Skin epidermis (tissue), 12 donors: ENCODE measurements at regions not wholly inside any gene's neighbourhood (a gene's known extent, or its start where the extent isn't known, plus 50 kb on each side); places are given as distances from the start of the nearest gene placed in this dataset.

Experiments
- H3K27ac ChIP-seq, 21 experiments: fragments of 200-600 bp; sonication (generic) in 11 of 21; one replicate each; pipeline ENCODE4 v1.5.0; 2020; ENCODE audit warnings: mild to moderate bottlenecking in 3 of 21, inconsistent platforms in 2 of 21, moderate library complexity in 2 of 21
- H3K4me3 ChIP-seq, 7 experiments: fragments of 200-600 bp; sonication (generic) in 2 of 7; one replicate each; pipeline ENCODE4 v1.5.0; 2020; ENCODE audit warnings: inconsistent platforms in 2 of 7, mild to moderate bottlenecking in 2 of 7, moderate library complexity in 1 of 7

DNA sequence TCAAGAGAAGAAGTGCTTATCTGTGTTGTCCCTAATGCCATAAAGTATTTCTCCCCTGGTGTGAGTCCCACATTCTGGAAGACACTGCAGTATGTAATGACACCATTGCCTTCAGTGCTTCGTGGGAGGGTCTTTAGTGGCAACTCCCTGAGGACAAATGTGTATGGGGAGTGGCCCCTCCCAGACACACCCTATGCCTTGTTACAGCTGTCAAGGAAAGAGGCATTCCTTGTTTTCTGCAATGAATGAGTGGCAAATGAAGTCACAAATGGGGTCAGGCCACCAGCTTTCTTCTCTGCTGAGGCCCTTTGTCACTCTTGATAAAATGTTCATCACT is 183.2 kb downstream of the FGFR2 start:
- no peak overlapping the region for H3K27ac ChIP-seq
- H3K4me3 ChIP-seq, result no peak overlapping the region

DNA sequence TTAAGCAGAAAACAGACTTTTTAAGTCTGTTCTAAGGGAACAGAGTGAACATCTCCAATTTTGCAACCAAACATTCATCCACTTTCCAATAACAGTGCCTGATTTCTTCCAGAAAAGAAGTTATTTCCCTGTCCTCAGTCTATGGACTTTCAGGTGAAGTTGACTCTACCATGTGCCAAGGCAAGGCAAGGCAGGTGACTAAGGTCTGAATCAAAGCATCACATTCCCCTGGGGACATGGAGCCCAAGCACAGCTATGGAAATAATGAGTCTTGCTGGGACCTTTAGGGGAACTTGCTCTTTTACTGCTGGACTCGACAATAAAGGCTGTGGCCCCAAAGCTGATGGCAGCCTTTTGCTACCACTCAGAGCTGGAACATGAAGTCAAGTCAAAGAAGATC is 182.2 kb downstream of the FGFR2 start:
- Histone ChIP-seq H3K27ac (no peak overlapping the region), H3K4me3 (no peak overlapping the region)

DNA sequence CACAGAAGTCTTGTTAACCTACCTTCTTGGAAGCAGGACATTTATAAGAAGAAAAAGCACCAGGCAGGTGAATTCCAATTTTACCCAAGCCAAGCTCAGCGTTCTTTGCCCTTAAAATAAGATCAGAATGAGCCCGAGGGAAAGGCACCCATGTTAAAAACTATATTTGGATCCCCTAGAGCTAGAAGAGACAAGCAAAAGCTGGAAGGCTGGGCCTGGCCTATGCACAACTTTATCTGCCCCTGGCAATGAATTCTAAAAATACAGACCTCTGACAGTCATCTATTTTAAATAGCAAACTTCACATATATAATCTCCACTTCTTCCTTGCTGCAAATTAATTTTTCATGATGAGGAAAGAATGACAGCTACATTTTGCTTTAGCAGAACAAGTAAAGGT is 180.9 kb downstream of the FGFR2 start:
- Histone ChIP-seq H3K4me3 (no peak overlapping the region), H3K27ac (no peak overlapping the region)

DNA sequence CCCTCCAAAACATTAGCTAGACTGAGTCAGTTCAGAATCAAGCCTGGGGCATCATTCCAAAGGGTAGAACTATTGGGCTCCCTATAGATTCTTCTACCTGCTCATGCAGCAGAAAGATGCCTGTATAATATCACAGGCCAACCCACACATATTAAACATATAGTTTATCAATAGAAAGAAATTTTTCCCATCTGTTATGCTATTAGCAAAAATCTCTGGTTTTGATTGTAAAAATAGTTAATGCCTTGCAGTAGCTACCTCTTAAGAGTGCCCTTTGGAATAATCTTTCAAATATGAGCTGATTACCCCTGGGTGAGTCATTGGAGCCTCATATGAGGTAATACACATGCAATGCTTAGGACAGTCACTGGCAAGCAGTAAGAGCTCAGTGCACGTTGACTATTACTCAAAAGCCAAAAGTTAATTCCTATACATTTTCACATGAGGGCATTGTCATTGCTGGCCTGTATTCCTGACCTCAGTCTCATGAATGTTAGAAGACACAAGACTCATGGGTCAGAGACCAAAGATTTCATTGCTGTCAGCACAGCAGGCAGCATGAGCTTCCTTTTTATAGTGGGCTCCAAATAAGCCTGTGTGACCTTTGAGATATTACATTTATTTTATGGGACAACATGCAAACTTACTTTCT is 180.0 kb downstream of the FGFR2 start:
- Histone ChIP-seq H3K4me3 (no peak overlapping the region), H3K27ac (no peak overlapping the region)

DNA sequence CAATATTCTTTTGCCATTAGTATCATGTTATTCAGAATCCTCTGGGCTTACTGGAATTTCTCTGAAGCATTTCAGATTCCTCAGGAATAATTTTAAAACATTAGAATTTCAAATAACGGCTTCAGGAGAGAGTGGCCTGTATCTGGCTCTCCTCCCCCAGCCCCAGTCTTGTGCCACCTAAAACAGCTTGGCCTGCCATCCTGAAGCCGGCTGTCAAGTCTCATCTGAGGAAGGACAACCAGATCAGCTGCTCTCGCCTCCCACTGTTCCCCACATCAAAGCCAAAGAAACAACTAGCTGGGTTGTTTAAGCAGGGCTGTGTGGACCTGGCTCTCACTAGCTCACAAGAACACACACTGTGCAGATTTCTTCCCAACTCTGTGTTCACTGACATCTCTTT is 178.2 kb downstream of the FGFR2 start:
- no peak overlapping the region for H3K4me3 ChIP-seq
- H3K27ac ChIP-seq, result no peak overlapping the region

DNA sequence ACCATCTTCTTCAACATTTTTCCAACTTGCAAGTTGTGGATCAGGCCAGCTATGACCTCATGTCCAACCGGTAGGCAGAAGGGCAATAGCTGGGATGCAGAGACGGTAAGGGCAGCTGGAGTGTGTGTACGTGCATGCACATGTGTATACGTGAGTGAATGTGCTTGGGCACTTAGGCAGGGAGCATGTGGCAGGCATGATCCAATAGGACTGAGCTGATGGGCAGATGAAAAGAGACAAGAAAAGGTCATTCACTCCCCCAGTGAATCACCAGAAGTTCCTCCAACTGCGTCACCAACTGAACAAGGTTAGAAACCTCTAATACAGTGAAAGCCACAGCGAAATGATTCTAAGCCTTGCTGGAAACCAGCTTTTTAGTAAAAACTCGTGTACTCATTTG is 176.1 kb downstream of the FGFR2 start:
- H3K27ac ChIP-seq, result no peak overlapping the region

DNA sequence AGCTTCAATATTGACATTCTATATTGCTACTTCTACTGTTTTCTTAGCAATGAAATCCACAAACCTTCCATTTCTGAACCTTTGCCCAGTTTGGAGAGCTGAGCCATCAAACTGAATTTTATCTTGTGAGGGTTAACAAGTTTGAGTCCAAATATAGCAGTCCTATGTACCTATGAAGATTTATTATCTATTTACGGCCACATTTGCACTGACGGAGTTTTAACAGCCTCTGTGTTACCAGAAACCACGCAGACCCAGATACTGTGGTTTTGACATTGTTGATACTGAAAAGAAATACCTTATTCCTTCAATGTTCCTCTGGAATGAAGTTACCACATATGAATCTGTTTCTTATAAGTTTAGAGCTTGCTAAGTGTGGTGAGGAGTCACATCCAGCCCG is 172.6 kb downstream of the FGFR2 start:
- H3K27ac ChIP-seq, result no peak overlapping the region
- H3K4me3 ChIP-seq, result no peak overlapping the region

More for the DNA sequence above, 176.1 kb downstream of the FGFR2 start:
- H3K4me3 ChIP-seq, result no peak overlapping the region

DNA sequence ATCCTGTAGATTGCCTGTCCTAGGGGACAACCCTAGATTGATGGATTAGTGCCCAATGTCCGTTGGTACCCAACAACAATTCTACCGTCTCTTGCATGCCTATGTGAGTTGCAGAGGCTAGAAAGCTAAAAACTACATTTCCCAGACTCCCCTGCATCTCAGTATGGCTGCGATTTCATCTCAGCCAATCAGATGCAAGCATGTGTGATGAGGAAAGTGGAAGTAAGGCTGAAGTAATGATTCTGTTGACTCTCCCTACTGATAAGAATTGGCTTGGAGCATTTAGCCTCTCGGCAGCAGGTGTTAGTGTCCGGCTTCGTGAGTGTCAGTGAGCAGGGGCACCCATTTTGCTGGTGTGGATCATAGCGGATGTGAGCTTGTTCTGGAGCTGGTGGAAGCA is 171.9 kb downstream of the FGFR2 start:
- Histone ChIP-seq H3K27ac (no peak overlapping the region), H3K4me3 (no peak overlapping the region)
